ENCODE measurements at regions not wholly inside any gene's neighbourhood (a gene's known extent, or its start where the extent isn't known, plus 50 kb on each side); places are given as distances from the start of the nearest gene placed in this dataset.

GRCh38 chr2:71757351-71757750 is 304.0 kb downstream of the DYSF start:
- TF ChIP-seq CTCF (IDR thresholded peaks at IDR 0.05; ENCODE audit: low read length) (no peak), EZH2phosphoT487 (IDR thresholded peaks at IDR 0.05; ENCODE audit: low read length) (no peak)

Data from MM.1S (cell line).